ENCODE measurements at regions not wholly inside any gene's neighbourhood (a gene's known extent, or its start where the extent isn't known, plus 50 kb on each side); places are given as distances from the start of the nearest gene placed in this dataset.
"Not testable (repeated sequence)": the region's sequence is repeated elsewhere in the genome, so short reads cannot be mapped to it uniquely, and the experiment has no call there.

GRCh38 chr14:28373721-28374120, 392.9 kb upstream of the FOXG1 start:
- Mint-ChIP-seq H3K27me3 (ENCODE audit: low read depth) (no peaks in the 10 kb centered on the region), H3K27ac (no peak overlapping the region), H3K9me3 (peaks cover 39% of the 10 kb centered on the region), H3K4me3 (no peak overlapping the region), H3K36me3 (ENCODE audit: low read depth) (no peaks in the 10 kb centered on the region), H3K4me1 (ENCODE audit: low read depth) (no peaks in the 10 kb centered on the region)
- DNase-seq (ENCODE audit: low spot score), result no peak

GRCh38 chr14:28375295-28375694, 391.3 kb upstream of the FOXG1 start:
- Mint-ChIP-seq H3K27me3 (ENCODE audit: low read depth) (no peaks in the 10 kb centered on the region), H3K9me3 (peaks cover 48% of the 10 kb centered on the region), H3K4me1 (ENCODE audit: low read depth) (no peaks in the 10 kb centered on the region), H3K4me3 (no peak overlapping the region), H3K36me3 (ENCODE audit: low read depth) (no peaks in the 10 kb centered on the region), H3K27ac (no peak overlapping the region)
- no peak for DNase-seq (ENCODE audit: low spot score)

- Mint-ChIP-seq H3K27me3 (ENCODE audit: low read depth) (no peaks in the 10 kb centered on the region), H3K27ac (no peak overlapping the region), H3K9me3 (peaks cover 48% of the 10 kb centered on the region), H3K4me3 (no peak overlapping the region), H3K4me1 (ENCODE audit: low read depth) (no peaks in the 10 kb centered on the region), H3K36me3 (ENCODE audit: low read depth) (no peaks in the 10 kb centered on the region)
- no peak for DNase-seq (ENCODE audit: low spot score)
Measured at GRCh38 chr14:28381656-28382055, 384.9 kb upstream of the FOXG1 start.

- Mint-ChIP-seq H3K9me3 (peaks cover 47% of the 10 kb centered on the region), H3K4me3 (no peak overlapping the region), H3K36me3 (ENCODE audit: low read depth) (no peaks in the 10 kb centered on the region), H3K27ac (no peak overlapping the region), H3K4me1 (ENCODE audit: low read depth) (no peaks in the 10 kb centered on the region), H3K27me3 (ENCODE audit: low read depth) (no peaks in the 10 kb centered on the region)
- DNase-seq (ENCODE audit: low spot score), result no peak
Measured at GRCh38 chr14:28382444-28383190, 384.0 kb upstream of the FOXG1 start.

- Mint-ChIP-seq H3K4me3 (no peak overlapping the region), H3K27ac (no peak overlapping the region), H3K27me3 (ENCODE audit: low read depth) (no peaks in the 10 kb centered on the region), H3K4me1 (ENCODE audit: low read depth) (no peaks in the 10 kb centered on the region), H3K9me3 (peaks cover 33% of the 10 kb centered on the region), H3K36me3 (ENCODE audit: low read depth) (no peaks in the 10 kb centered on the region)
- no peak for DNase-seq (ENCODE audit: low spot score)
Measured at GRCh38 chr14:28398506-28398905, 368.1 kb upstream of the FOXG1 start.

GRCh38 chr14:28401705-28402104, 364.9 kb upstream of the FOXG1 start:
- peaks cover 23% of the 10 kb centered on the region for H3K9me3 Mint-ChIP-seq
- not testable (repeated sequence) for H3K4me3 Mint-ChIP-seq; H3K27me3 Mint-ChIP-seq (ENCODE audit: low read depth); DNase-seq (ENCODE audit: low spot score); H3K27ac Mint-ChIP-seq; H3K36me3 Mint-ChIP-seq (ENCODE audit: low read depth); H3K4me1 Mint-ChIP-seq (ENCODE audit: low read depth)

- Mint-ChIP-seq H3K4me3 (no peak overlapping the region), H3K9me3 (peaks cover 34% of the 10 kb centered on the region), H3K36me3 (ENCODE audit: low read depth) (no peaks in the 10 kb centered on the region), H3K27ac (no peak overlapping the region), H3K4me1 (ENCODE audit: low read depth) (no peaks in the 10 kb centered on the region), H3K27me3 (ENCODE audit: low read depth) (no peaks in the 10 kb centered on the region)
- no peak for DNase-seq (ENCODE audit: low spot score)
Measured at GRCh38 chr14:28406196-28406595, 360.4 kb upstream of the FOXG1 start.

- no peak for DNase-seq (ENCODE audit: low spot score)
- H3K9me3 Mint-ChIP-seq, result peaks cover 38% of the 10 kb centered on the region
Measured at GRCh38 chr14:28407031-28407825, 359.4 kb upstream of the FOXG1 start.

GRCh38 chr14:28407996-28408395, 358.6 kb upstream of the FOXG1 start:
- Mint-ChIP-seq H3K36me3 (ENCODE audit: low read depth) (no peaks in the 10 kb centered on the region), H3K9me3 (peaks cover 43% of the 10 kb centered on the region), H3K4me3 (no peak overlapping the region), H3K27me3 (ENCODE audit: low read depth) (no peaks in the 10 kb centered on the region), H3K27ac (no peak overlapping the region), H3K4me1 (ENCODE audit: low read depth) (no peaks in the 10 kb centered on the region)
- no peak for DNase-seq (ENCODE audit: low spot score)

More at GRCh38 chr14:28407031-28407825, 359.4 kb upstream of the FOXG1 start:
- H3K4me1 Mint-ChIP-seq (ENCODE audit: low read depth), result no peaks in the 10 kb centered on the region
- no peaks in the 10 kb centered on the region for H3K27me3 Mint-ChIP-seq (ENCODE audit: low read depth)
- no peaks in the 10 kb centered on the region for H3K36me3 Mint-ChIP-seq (ENCODE audit: low read depth)
- H3K27ac Mint-ChIP-seq, result no peak overlapping the region
- no peak overlapping the region for H3K4me3 Mint-ChIP-seq

- Mint-ChIP-seq H3K27me3 (ENCODE audit: low read depth) (no peaks in the 10 kb centered on the region), H3K4me3 (no peak overlapping the region), H3K4me1 (ENCODE audit: low read depth) (no peaks in the 10 kb centered on the region), H3K27ac (no peak overlapping the region), H3K36me3 (ENCODE audit: low read depth) (no peaks in the 10 kb centered on the region), H3K9me3 (peaks cover 51% of the 10 kb centered on the region)
- no peak for DNase-seq (ENCODE audit: low spot score)
Measured at GRCh38 chr14:28412077-28412476, 354.5 kb upstream of the FOXG1 start.

- no peaks in the 10 kb centered on the region for H3K27me3 Mint-ChIP-seq (ENCODE audit: low read depth)
- no peaks in the 10 kb centered on the region for H3K4me1 Mint-ChIP-seq (ENCODE audit: low read depth)
- H3K36me3 Mint-ChIP-seq (ENCODE audit: low read depth), result no peaks in the 10 kb centered on the region
- H3K27ac Mint-ChIP-seq, result no peak overlapping the region
- H3K4me3 Mint-ChIP-seq, result no peak overlapping the region
- peaks cover 49% of the 10 kb centered on the region for H3K9me3 Mint-ChIP-seq
- no peak for DNase-seq (ENCODE audit: low spot score)
Measured at GRCh38 chr14:28426960-28427359, 339.6 kb upstream of the FOXG1 start.

GRCh38 chr14:28436821-28437220, 329.8 kb upstream of the FOXG1 start:
- no peaks in the 10 kb centered on the region for H3K4me1 Mint-ChIP-seq (ENCODE audit: low read depth)
- H3K36me3 Mint-ChIP-seq (ENCODE audit: low read depth), result no peaks in the 10 kb centered on the region
- no peaks in the 10 kb centered on the region for H3K27me3 Mint-ChIP-seq (ENCODE audit: low read depth)
- no peak for DNase-seq (ENCODE audit: low spot score)
- no peak overlapping the region for H3K27ac Mint-ChIP-seq
- peaks cover 30% of the 10 kb centered on the region for H3K9me3 Mint-ChIP-seq
- H3K4me3 Mint-ChIP-seq, result no peak overlapping the region

GRCh38 chr14:28461389-28461788, 305.2 kb upstream of the FOXG1 start:
- no peaks in the 10 kb centered on the region for H3K36me3 Mint-ChIP-seq (ENCODE audit: low read depth)
- peaks cover 48% of the 10 kb centered on the region for H3K9me3 Mint-ChIP-seq
- H3K27me3 Mint-ChIP-seq (ENCODE audit: low read depth), result no peaks in the 10 kb centered on the region
- DNase-seq (ENCODE audit: low spot score), result no peak
- no peaks in the 10 kb centered on the region for H3K4me1 Mint-ChIP-seq (ENCODE audit: low read depth)
- H3K27ac Mint-ChIP-seq, result no peak overlapping the region
- no peak overlapping the region for H3K4me3 Mint-ChIP-seq

GRCh38 chr14:28467611-28468010, 299.0 kb upstream of the FOXG1 start:
- Mint-ChIP-seq H3K27me3 (ENCODE audit: low read depth) (no peaks in the 10 kb centered on the region), H3K9me3 (peaks cover 58% of the 10 kb centered on the region), H3K36me3 (ENCODE audit: low read depth) (no peaks in the 10 kb centered on the region), H3K4me3 (no peak overlapping the region), H3K4me1 (ENCODE audit: low read depth) (no peaks in the 10 kb centered on the region), H3K27ac (no peak overlapping the region)
- no peak for DNase-seq (ENCODE audit: low spot score)
